ENCODE measurements at regions not wholly inside any gene's neighbourhood (a gene's known extent, or its start where the extent isn't known, plus 50 kb on each side); places are given as distances from the start of the nearest gene placed in this dataset.
"Not testable (repeated sequence)": the region's sequence is repeated elsewhere in the genome, so short reads cannot be mapped to it uniquely, and the experiment has no call there.

- intact Hi-C loops (cut with DNase I) = no loop called here
- no peak overlapping the region for H3K4me3 ChIP-seq
- H3K9me3 ChIP-seq (replicated peaks in 1 of 3) = no peaks in the 10 kb centered on the region
- peaks cover 26% of the 10 kb centered on the region for H3K27me3 ChIP-seq
- DNase-seq = no peak
- no peaks in the 10 kb centered on the region for H3K4me1 ChIP-seq (replicated peaks in 1 of 2)
- TF ChIP-seq POLR2A (IDR thresholded peaks at IDR 0.05) (no peak), CTCF (IDR thresholded peaks at IDR 0.05) (no peak)
- WGBS, 4 donors = 38 to 57% (median 44%) methylated on average over 22 to 52 of the region's 52 CpGs
- no peak overlapping the region for H3K27ac ChIP-seq
- H3K36me3 ChIP-seq (replicated peaks in 1 of 2) = no peaks in the 10 kb centered on the region
These were observed 90.5 kb downstream of the GPX5 start for GRCh38 chr6:28615955-28616747.

GRCh38 chr6:28618898-28619555 is 93.3 kb downstream of the GPX5 start:
- intact Hi-C loops (cut with DNase I) = no loop called here
- no peak overlapping the region for H3K4me3 ChIP-seq
- H3K36me3 ChIP-seq (replicated peaks in 1 of 2) = no peaks in the 10 kb centered on the region

GRCh38 chr6:28621268-28621667 is 95.6 kb downstream of the GPX5 start:
- H3K9me3 ChIP-seq (replicated peaks in 1 of 3); H3K4me1 ChIP-seq (replicated peaks in 1 of 2); intact Hi-C loops (cut with DNase I); H3K4me3 ChIP-seq; H3K27ac ChIP-seq; DNase-seq; H3K36me3 ChIP-seq (replicated peaks in 1 of 2): not testable (repeated sequence)
- 23 to 49% (median 26%) methylated on average over 17 to 21 of the region's 22 CpGs for WGBS, 4 donors
- H3K27me3 ChIP-seq = peaks cover 16% of the 10 kb centered on the region

More at GRCh38 chr6:28618898-28619555, 93.3 kb downstream of the GPX5 start:
- Histone ChIP-seq H3K27ac (no peak overlapping the region), H3K9me3 (replicated peaks in 1 of 3) (no peaks in the 10 kb centered on the region), H3K4me1 (replicated peaks in 1 of 2) (no peaks in the 10 kb centered on the region), H3K27me3 (peaks cover 22% of the 10 kb centered on the region)
- TF ChIP-seq POLR2A (IDR thresholded peaks at IDR 0.05) (no peak), CTCF (IDR thresholded peaks at IDR 0.05) (no peak)
- DNase-seq = no peak

- H3K27me3 ChIP-seq; H3K4me3 ChIP-seq; H3K27ac ChIP-seq; intact Hi-C loops (cut with DNase I); H3K9me3 ChIP-seq (replicated peaks in 1 of 3); DNase-seq; H3K4me1 ChIP-seq (replicated peaks in 1 of 2); H3K36me3 ChIP-seq (replicated peaks in 1 of 2): not testable (repeated sequence)
- 91 to 98% (median 94%) methylated on average over 2 to 3 of the region's 3 CpGs for WGBS, 4 donors
These were observed 97.6 kb downstream of the GPX5 start for GRCh38 chr6:28623242-28623641.

- H3K4me1 ChIP-seq (replicated peaks in 1 of 2); DNase-seq; intact Hi-C loops (cut with DNase I); H3K9me3 ChIP-seq (replicated peaks in 1 of 3); H3K27me3 ChIP-seq; H3K36me3 ChIP-seq (replicated peaks in 1 of 2); H3K4me3 ChIP-seq; H3K27ac ChIP-seq: not testable (repeated sequence)
- 56 to 84% (median 58%) methylated on average over 2 of the region's 2 CpGs for WGBS, 4 donors
These were observed 100.7 kb downstream of the GPX5 start for GRCh38 chr6:28626386-28626785.

Measured in adrenal gland (tissue), 9 donors.